ENCODE measurements at regions not wholly inside any gene's neighbourhood (a gene's known extent, or its start where the extent isn't known, plus 50 kb on each side); places are given as distances from the start of the nearest gene placed in this dataset.

DNA sequence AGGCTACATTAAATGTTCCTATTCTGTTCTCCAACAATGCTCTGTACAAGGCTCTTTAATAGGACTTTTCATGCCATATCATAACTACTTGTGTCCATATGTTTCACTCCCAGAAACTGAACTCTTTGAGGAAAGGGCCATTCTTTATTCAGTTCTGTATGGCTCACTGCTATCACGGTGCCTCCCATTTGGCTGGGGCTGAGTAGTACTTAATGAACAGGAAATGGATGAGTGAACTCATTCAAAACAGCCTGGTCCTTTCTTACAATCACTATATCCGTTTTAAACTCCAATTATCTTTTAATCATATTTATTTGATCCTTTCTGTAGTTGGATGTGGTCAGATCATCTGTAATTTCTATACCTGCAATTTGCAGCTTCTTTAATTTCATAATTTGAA, 410.6 kb downstream of the TBC1D4 start:
- TF ChIP-seq, protein P1, sequence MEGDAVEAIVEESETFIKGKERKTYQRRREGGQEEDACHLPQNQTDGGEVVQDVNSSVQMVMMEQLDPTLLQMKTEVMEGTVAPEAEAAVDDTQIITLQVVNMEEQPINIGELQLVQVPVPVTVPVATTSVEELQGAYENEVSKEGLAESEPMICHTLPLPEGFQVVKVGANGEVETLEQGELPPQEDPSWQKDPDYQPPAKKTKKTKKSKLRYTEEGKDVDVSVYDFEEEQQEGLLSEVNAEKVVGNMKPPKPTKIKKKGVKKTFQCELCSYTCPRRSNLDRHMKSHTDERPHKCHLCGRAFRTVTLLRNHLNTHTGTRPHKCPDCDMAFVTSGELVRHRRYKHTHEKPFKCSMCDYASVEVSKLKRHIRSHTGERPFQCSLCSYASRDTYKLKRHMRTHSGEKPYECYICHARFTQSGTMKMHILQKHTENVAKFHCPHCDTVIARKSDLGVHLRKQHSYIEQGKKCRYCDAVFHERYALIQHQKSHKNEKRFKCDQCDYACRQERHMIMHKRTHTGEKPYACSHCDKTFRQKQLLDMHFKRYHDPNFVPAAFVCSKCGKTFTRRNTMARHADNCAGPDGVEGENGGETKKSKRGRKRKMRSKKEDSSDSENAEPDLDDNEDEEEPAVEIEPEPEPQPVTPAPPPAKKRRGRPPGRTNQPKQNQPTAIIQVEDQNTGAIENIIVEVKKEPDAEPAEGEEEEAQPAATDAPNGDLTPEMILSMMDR (IDR thresholded peaks at IDR 0.05; ENCODE audit: low read depth, low read length): no peak
- TF ChIP-seq POLR2A (IDR thresholded peaks at IDR 0.05; ENCODE audit: extremely low read depth, insufficient read length): no peak
- TF ChIP-seq, protein P2, sequence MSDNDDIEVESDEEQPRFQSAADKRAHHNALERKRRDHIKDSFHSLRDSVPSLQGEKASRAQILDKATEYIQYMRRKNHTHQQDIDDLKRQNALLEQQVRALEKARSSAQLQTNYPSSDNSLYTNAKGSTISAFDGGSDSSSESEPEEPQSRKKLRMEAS (IDR thresholded peaks at IDR 0.05; ENCODE audit: low read depth, low read length): no peak

Data from NB4 (cell line).